Upper lobe of left lung (tissue), 6 donors: ENCODE measurements at regions not wholly inside any gene's neighbourhood (a gene's known extent, or its start where the extent isn't known, plus 50 kb on each side); places are given as distances from the start of the nearest gene placed in this dataset.

ENCODE experiments used
- ATAC-seq, 2 donors: fragments of 200-7000 bp; cut with Tn5 transposase; one replicate each; pipeline ENCODE4 v1.9.1; 2022; ENCODE audit warnings: mild to moderate bottlenecking in 2 of 2, moderate library complexity in 2 of 2; ENCODE audit not compliant: low FRiP score in 2 of 2
- DNase-seq, 2 donors: peaks; one replicate each; pipeline ENCODE4 v3.0.0-alpha.2; 2019 to 2020
- H3K27ac ChIP-seq, 4 donors: fragments of 200-600 bp; sonication (generic); one replicate each; pipeline ENCODE4 v1.5.1; 2016 to 2019
- H3K27me3 ChIP-seq, 4 donors: fragments of 200-600 bp; sonication (generic); one replicate each; pipeline ENCODE4 v1.5.1; 2017 to 2019
- H3K36me3 ChIP-seq, 4 donors: fragments of 200-600 bp; sonication (generic); one replicate each; pipeline ENCODE4 v1.5.1; 2016 to 2019
- H3K4me1 ChIP-seq, 4 donors: fragments of 200-600 bp; sonication (generic); one replicate each; pipeline ENCODE4 v1.5.1; 2018 to 2019
- H3K4me3 ChIP-seq, 4 donors: fragments of 200-600 bp; sonication (generic); one replicate each; pipeline ENCODE4 v1.5.1; 2017 to 2019; ENCODE audit warnings: mild to moderate bottlenecking in 2 of 4, moderate library complexity in 1 of 4
- H3K9me3 ChIP-seq, 4 donors: fragments of 200-600 bp; sonication (generic); one replicate each; pipeline ENCODE4 v1.5.1; 2018 to 2019
- CTCF ChIP-seq, 6 experiments: fragments of 450-650 bp in 4 of 6; fragments of 200-600 bp in 2 of 6; sonication (generic) in 2 of 6; IDR thresholded peaks; one replicate each; pipeline ENCODE4 v1.5.1; 2016 to 2019; ENCODE audit warnings: antibody characterized with exemption in 6 of 6
- EP300 ChIP-seq, 4 donors: sonication (generic); formaldehyde crosslinking; IDR thresholded peaks; one replicate each; pipeline ENCODE4 v1.5.1; 2017; ENCODE audit warnings: antibody characterized with exemption in 4 of 4, control low read depth in 2 of 4
- POLR2A ChIP-seq, 4 donors: fragments of 450-650 bp; IDR thresholded peaks; one replicate each; pipeline ENCODE4 v1.5.1; 2016 to 2017; ENCODE audit warnings: antibody characterized with exemption in 4 of 4, mild to moderate bottlenecking in 2 of 4
- POLR2AphosphoS5 ChIP-seq, 2 donors: sonication (generic); formaldehyde crosslinking; IDR thresholded peaks; one replicate each; pipeline ENCODE4 v1.5.1; 2017; ENCODE audit warnings: antibody characterized with exemption in 2 of 2
- WGBS, 2 donors: methylation state at CpG; one replicate each; pipeline ENCODE4 v1.1.5; 2017 to 2018; 5-methylcytosine and 5-hydroxymethylcytosine counted together
- donor health status: DM: no; HTN: no; CAD: no; lungs with moderate emphysema.
- donor health status: DM: no; HTN: yes; CAD: no; lungs with severe emphysema.

- no peak overlapping the region for H3K4me3 ChIP-seq
- H3K27ac ChIP-seq = no peak overlapping the region
- H3K36me3 ChIP-seq = no peaks in the 10 kb centered on the region
- 47 to 60% methylated on average over 3 of the region's 3 CpGs for WGBS, 2 donors
- H3K4me1 ChIP-seq = no peaks in the 10 kb centered on the region
- DNase-seq = no peak
- TF ChIP-seq CTCF (IDR thresholded peaks at IDR 0.05) (no peak), EP300 (IDR thresholded peaks at IDR 0.05) (no peak), POLR2AphosphoS5 (IDR thresholded peaks at IDR 0.05) (no peak), POLR2A (IDR thresholded peaks at IDR 0.05) (no peak)
- ATAC-seq = no peak
- peaks cover 0 to 24% (median 7%) of the 10 kb centered on the region in 4 donors for H3K9me3 ChIP-seq
- no peaks in the 10 kb centered on the region for H3K27me3 ChIP-seq
Measured at GRCh38 chr5:8807636-8808035, 738.2 kb downstream of the SEMA5A start.

- 63 to 66% methylated on average over 3 of the region's 3 CpGs for WGBS, 2 donors
- DNase-seq = no peak
- no peaks in the 10 kb centered on the region for H3K4me1 ChIP-seq
- H3K27ac ChIP-seq = no peak overlapping the region
- TF ChIP-seq POLR2AphosphoS5 (IDR thresholded peaks at IDR 0.05) (no peak), CTCF (IDR thresholded peaks at IDR 0.05) (no peak), POLR2A (IDR thresholded peaks at IDR 0.05) (no peak), EP300 (IDR thresholded peaks at IDR 0.05) (no peak)
- no peaks in the 10 kb centered on the region for H3K36me3 ChIP-seq
- no peak overlapping the region for H3K4me3 ChIP-seq
- ATAC-seq = no peak
- H3K9me3 ChIP-seq = peaks cover 0 to 8% (median 0%) of the 10 kb centered on the region in 4 donors
- H3K27me3 ChIP-seq = no peaks in the 10 kb centered on the region
Measured at GRCh38 chr5:8811581-8811980, 734.3 kb downstream of the SEMA5A start.

GRCh38 chr5:8813180-8813579 lies 732.7 kb downstream of the SEMA5A start:
- DNase-seq (no peak), ATAC-seq (no peak)
- Histone ChIP-seq H3K9me3 (peaks cover 0 to 8% (median 0%) of the 10 kb centered on the region in 4 donors), H3K36me3 (no peaks in the 10 kb centered on the region), H3K27ac (no peak overlapping the region), H3K4me3 (no peak overlapping the region), H3K4me1 (no peaks in the 10 kb centered on the region), H3K27me3 (no peaks in the 10 kb centered on the region)
- 68% methylated on average over 3 of the region's 3 CpGs for WGBS, 2 donors
- TF ChIP-seq EP300 (IDR thresholded peaks at IDR 0.05) (no peak), POLR2A (IDR thresholded peaks at IDR 0.05) (no peak)

- no peaks in the 10 kb centered on the region for H3K27me3 ChIP-seq
- H3K4me3 ChIP-seq = no peak overlapping the region
- peaks cover 0 to 6% (median 0%) of the 10 kb centered on the region in 4 donors for H3K9me3 ChIP-seq
- TF ChIP-seq CTCF (IDR thresholded peaks at IDR 0.05) (no peak), POLR2AphosphoS5 (IDR thresholded peaks at IDR 0.05) (no peak), EP300 (IDR thresholded peaks at IDR 0.05) (no peak), POLR2A (IDR thresholded peaks at IDR 0.05) (no peak)
- DNase-seq = no peak
- ATAC-seq = no peak
- no peaks in the 10 kb centered on the region for H3K4me1 ChIP-seq
- no peaks in the 10 kb centered on the region for H3K36me3 ChIP-seq
- H3K27ac ChIP-seq = no peak overlapping the region
Measured at GRCh38 chr5:8814105-8814504, 731.8 kb downstream of the SEMA5A start.

- no peaks in the 10 kb centered on the region for H3K27me3 ChIP-seq
- H3K27ac ChIP-seq = no peak overlapping the region
- ATAC-seq (no peak), DNase-seq (no peak)
- 81 to 91% methylated on average over 1 of the region's 1 CpG for WGBS, 2 donors
- TF ChIP-seq EP300 (IDR thresholded peaks at IDR 0.05) (no peak), POLR2A (IDR thresholded peaks at IDR 0.05) (no peak)
- no peaks in the 10 kb centered on the region for H3K36me3 ChIP-seq
- H3K9me3 ChIP-seq = no peaks in the 10 kb centered on the region
- H3K4me1 ChIP-seq = no peaks in the 10 kb centered on the region
- no peak overlapping the region for H3K4me3 ChIP-seq
Measured at GRCh38 chr5:8824371-8824770, 721.5 kb downstream of the SEMA5A start.

- no peak for TF ChIP-seq POLR2AphosphoS5 (IDR thresholded peaks at IDR 0.05)
- TF ChIP-seq EP300 (IDR thresholded peaks at IDR 0.05) = no peak
- no peak for TF ChIP-seq POLR2A (IDR thresholded peaks at IDR 0.05)
- TF ChIP-seq CTCF (IDR thresholded peaks at IDR 0.05) = no peak
- DNase-seq (no peak), ATAC-seq (no peak)
- H3K4me1 ChIP-seq = no peaks in the 10 kb centered on the region
- no peak overlapping the region for H3K4me3 ChIP-seq
- H3K36me3 ChIP-seq = no peaks in the 10 kb centered on the region
- 69 to 84% methylated on average over 3 to 4 of the region's 4 CpGs for WGBS, 2 donors
- no peaks in the 10 kb centered on the region for H3K9me3 ChIP-seq
- H3K27me3 ChIP-seq = no peaks in the 10 kb centered on the region
- no peak overlapping the region for H3K27ac ChIP-seq
Measured at GRCh38 chr5:8825139-8825757, 720.6 kb downstream of the SEMA5A start.
